ENCODE measurements at regions not wholly inside any gene's neighbourhood (a gene's known extent, or its start where the extent isn't known, plus 50 kb on each side); places are given as distances from the start of the nearest gene placed in this dataset.

DNA sequence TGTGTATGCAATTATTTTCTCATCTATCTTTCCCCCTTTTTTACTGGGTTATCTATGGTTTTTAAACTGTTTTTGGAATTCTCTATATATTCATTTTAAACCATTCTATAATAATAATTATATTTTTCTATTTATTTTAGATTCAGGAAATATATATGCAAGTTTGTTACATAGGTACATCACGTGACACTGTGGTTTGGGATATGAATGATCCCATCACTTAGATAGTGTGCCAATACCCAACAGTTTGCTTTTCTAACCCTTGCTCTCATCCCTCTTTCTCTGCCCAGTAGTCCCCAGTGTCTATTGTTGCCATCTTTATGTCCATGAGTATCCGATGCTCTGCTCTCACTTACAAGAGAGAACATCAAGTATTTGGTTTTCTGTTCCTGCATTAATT lies 65.8 kb upstream of the SPHKAP start:
- TF ChIP-seq BACH2 (CRISPR knock-in tag; IDR thresholded peaks at IDR 0.05; ENCODE audit: borderline replicate concordance): no peak
- TF ChIP-seq, protein P1, sequence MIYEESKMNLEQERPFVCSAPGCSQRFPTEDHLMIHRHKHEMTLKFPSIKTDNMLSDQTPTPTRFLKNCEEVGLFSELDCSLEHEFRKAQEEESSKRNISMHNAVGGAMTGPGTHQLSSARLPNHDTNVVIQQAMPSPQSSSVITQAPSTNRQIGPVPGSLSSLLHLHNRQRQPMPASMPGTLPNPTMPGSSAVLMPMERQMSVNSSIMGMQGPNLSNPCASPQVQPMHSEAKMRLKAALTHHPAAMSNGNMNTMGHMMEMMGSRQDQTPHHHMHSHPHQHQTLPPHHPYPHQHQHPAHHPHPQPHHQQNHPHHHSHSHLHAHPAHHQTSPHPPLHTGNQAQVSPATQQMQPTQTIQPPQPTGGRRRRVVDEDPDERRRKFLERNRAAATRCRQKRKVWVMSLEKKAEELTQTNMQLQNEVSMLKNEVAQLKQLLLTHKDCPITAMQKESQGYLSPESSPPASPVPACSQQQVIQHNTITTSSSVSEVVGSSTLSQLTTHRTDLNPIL (CRISPR knock-in tag; IDR thresholded peaks at IDR 0.05; ENCODE audit: low read depth): no peak
- TF ChIP-seq, protein P2, sequence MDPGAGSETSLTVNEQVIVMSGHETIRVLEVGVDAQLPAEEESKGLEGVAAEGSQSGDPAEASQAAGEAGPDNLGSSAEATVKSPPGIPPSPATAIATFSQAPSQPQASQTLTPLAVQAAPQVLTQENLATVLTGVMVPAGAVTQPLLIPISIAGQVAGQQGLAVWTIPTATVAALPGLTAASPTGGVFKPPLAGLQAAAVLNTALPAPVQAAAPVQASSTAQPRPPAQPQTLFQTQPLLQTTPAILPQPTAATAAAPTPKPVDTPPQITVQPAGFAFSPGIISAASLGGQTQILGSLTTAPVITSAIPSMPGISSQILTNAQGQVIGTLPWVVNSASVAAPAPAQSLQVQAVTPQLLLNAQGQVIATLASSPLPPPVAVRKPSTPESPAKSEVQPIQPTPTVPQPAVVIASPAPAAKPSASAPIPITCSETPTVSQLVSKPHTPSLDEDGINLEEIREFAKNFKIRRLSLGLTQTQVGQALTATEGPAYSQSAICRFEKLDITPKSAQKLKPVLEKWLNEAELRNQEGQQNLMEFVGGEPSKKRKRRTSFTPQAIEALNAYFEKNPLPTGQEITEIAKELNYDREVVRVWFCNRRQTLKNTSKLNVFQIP (CRISPR knock-in tag; IDR thresholded peaks at IDR 0.05; ENCODE audit: borderline replicate concordance, low read depth): no peak

Data from SK-N-SH treated with all-trans-retinoic acid at 6 μM for 48 hours (cell line).